DOHH2 (cell line): ENCODE measurements at regions not wholly inside any gene's neighbourhood (a gene's known extent, or its start where the extent isn't known, plus 50 kb on each side); places are given as distances from the start of the nearest gene placed in this dataset.

Source experiments
- H3F3A ChIP-seq: fragments of 200-600 bp; sonication (generic), shearing (Covaris generic); 2 replicates; pipeline ENCODE4 v1.6.0; 2016; ENCODE audit warnings: antibody characterized with exemption, mild to moderate bottlenecking; ENCODE audit not compliant: control insufficient read depth, insufficient read depth
- H3K27ac ChIP-seq: fragments of 200-600 bp; sonication (generic); 2 replicates; pipeline ENCODE4 v1.5.1; 2014; ENCODE audit warnings: low read depth, mild to moderate bottlenecking, low read length, moderate library complexity
- H3K27me3 ChIP-seq: fragments of 200-600 bp; sonication (generic); 2 replicates; pipeline ENCODE4 v1.6.1; 2014; ENCODE audit warnings: mild to moderate bottlenecking, low read length, mixed read lengths; ENCODE audit not compliant: control insufficient read depth
- H3K36me3 ChIP-seq: fragments of 200-600 bp; sonication (generic); 2 replicates; pipeline ENCODE4 v1.6.1; 2014; ENCODE audit warnings: mild to moderate bottlenecking, low read length, moderate library complexity, mixed read lengths; ENCODE audit not compliant: control insufficient read depth
- H3K4me1 ChIP-seq: fragments of 200-600 bp; sonication (generic); 2 replicates; pipeline ENCODE4 v1.6.1; 2014; ENCODE audit warnings: mild to moderate bottlenecking, low read length, mixed read lengths; ENCODE audit not compliant: control insufficient read depth
- H3K4me2 ChIP-seq: fragments of 200-600 bp; sonication (generic); 2 replicates; pipeline ENCODE4 v1.6.0; 2014; ENCODE audit warnings: mild to moderate bottlenecking, low read length, moderate library complexity
- H3K4me3 ChIP-seq: fragments of 200-600 bp; sonication (generic); 2 replicates; pipeline ENCODE4 v1.5.1; 2014; ENCODE audit warnings: mild to moderate bottlenecking, low read length, mixed read lengths
- H3K79me2 ChIP-seq: fragments of 200-600 bp; sonication (generic); 2 replicates; pipeline ENCODE4 v1.6.1; 2014; ENCODE audit warnings: mild to moderate bottlenecking, low read length, mixed read lengths; ENCODE audit not compliant: control insufficient read depth
- H3K9me2 ChIP-seq: fragments of 200-600 bp; sonication (generic); replicated peaks from 2 replicates; pipeline ENCODE4 v1.6.1; 2014; ENCODE audit warnings: mild to moderate bottlenecking, low read length, mixed read lengths; ENCODE audit not compliant: control insufficient read depth
- H3K9me3 ChIP-seq: fragments of 200-600 bp; sonication (generic); 2 replicates; pipeline ENCODE4 v1.6.1; 2014; ENCODE audit warnings: antibody characterized with exemption, low read length, mixed read lengths; ENCODE audit not compliant: control insufficient read depth, insufficient read depth
- H4K20me1 ChIP-seq: fragments of 200-600 bp; sonication (generic); 2 replicates; pipeline ENCODE4 v1.6.0; 2014; ENCODE audit warnings: low read depth, mild to moderate bottlenecking, antibody characterized with exemption, low read length, moderate library complexity; ENCODE audit not compliant: control insufficient read depth, insufficient read depth
- CTCF ChIP-seq: fragments of 200-600 bp; sonication (generic); IDR thresholded peaks from one replicate; pipeline ENCODE4 v1.5.1; 2014; ENCODE audit warnings: antibody characterized with exemption, mild to moderate bottlenecking, low read depth, low read length; ENCODE audit not compliant: poor library complexity, severe bottlenecking
- EZH2phosphoT487 ChIP-seq: fragments of 200-600 bp; sonication (generic); IDR thresholded peaks from 2 replicates; pipeline ENCODE4 v1.6.1; 2017; ENCODE audit warnings: borderline replicate concordance, mild to moderate bottlenecking, antibody characterized with exemption, low read length, moderate library complexity, mixed read lengths

DNA sequence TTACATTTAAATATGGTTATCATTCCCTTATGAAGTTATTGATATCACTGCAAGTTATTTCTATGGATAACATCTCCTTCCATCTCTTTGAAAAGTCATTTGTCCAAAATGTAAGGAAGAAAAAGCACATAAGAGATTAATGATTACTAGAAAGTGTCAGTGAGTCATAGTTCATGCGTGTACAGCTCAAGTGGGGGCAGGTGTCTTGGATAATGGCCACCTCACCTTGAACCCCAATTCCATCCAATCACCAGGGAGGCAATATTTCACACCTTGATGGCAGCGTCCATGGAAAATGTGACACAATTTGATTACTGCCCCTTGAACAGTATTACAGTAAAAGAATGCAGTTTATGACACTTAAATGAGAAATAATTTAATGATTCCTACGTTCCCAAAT, 358.3 kb upstream of the SOX9 start:
- no peaks in the 10 kb centered on the region for H3K9me2 ChIP-seq
- no peak overlapping the region for H3K4me2 ChIP-seq
- H3K4me3 ChIP-seq = no peak overlapping the region
- TF ChIP-seq EZH2phosphoT487 = no peak
- TF ChIP-seq CTCF = no peak
- H4K20me1 ChIP-seq = no peaks in the 10 kb centered on the region
- H3K27me3 ChIP-seq = no peaks in the 10 kb centered on the region
- H3K4me1 ChIP-seq = no peaks in the 10 kb centered on the region
- H3K36me3 ChIP-seq = no peaks in the 10 kb centered on the region
- no peaks in the 10 kb centered on the region for H3K9me3 ChIP-seq
- H3F3A ChIP-seq = no peaks in the 10 kb centered on the region
- H3K79me2 ChIP-seq = no peaks in the 10 kb centered on the region
- H3K27ac ChIP-seq = no peak overlapping the region

DNA sequence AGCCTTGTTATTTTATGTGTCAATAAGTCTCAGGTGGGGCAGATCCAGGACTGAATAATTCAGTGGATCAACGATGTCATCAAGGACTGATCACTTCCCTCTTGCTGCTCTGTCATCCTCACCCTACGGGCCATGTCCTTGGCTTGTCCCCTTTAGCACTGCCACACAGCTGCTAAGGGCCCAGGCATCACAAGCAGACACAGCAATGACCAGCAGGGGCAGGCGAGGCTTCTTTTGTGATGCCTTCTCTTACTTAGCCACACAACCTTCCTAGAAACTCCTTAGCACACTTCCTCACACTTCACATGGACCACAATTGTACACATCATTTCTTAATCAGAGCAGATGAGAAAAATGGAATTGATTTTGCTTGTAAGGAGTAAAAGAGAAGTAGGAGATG, 356.3 kb upstream of the SOX9 start:
- Histone ChIP-seq H4K20me1 (no peaks in the 10 kb centered on the region), H3K9me2 (no peaks in the 10 kb centered on the region), H3K9me3 (no peaks in the 10 kb centered on the region), H3K79me2 (no peaks in the 10 kb centered on the region), H3F3A (no peaks in the 10 kb centered on the region), H3K4me1 (no peaks in the 10 kb centered on the region), H3K4me2 (no peak overlapping the region), H3K4me3 (no peak overlapping the region), H3K27me3 (no peaks in the 10 kb centered on the region), H3K27ac (no peak overlapping the region), H3K36me3 (no peaks in the 10 kb centered on the region)
- TF ChIP-seq EZH2phosphoT487 (no peak), CTCF (peak; percentile 53)

DNA sequence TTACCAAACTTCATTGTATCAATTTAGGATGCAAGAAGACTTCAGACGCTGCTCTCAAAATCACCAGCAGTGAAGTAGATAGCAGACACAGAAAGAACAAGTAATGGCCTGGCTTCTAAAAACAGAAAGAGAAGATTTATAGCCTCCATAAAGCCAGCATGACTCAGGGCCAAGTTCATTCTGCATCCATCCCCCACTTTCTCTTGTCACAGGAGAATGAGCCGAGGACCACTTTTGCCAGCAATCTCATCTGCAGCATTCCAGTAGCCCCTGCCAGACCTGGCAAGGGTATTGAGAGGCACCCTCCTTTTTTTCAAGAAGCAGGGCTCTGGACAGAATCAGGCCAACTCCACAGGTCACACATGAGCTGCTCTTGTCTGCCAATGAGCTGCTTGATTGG, 355.4 kb upstream of the SOX9 start:
- no peaks in the 10 kb centered on the region for H3K36me3 ChIP-seq
- H3K4me3 ChIP-seq = no peak overlapping the region
- no peaks in the 10 kb centered on the region for H3K4me1 ChIP-seq
- H3K79me2 ChIP-seq = no peaks in the 10 kb centered on the region
- H3K4me2 ChIP-seq = no peak overlapping the region
- TF ChIP-seq EZH2phosphoT487 = no peak
- TF ChIP-seq CTCF = no peak
- H3K27me3 ChIP-seq = no peaks in the 10 kb centered on the region
- no peaks in the 10 kb centered on the region for H3K9me3 ChIP-seq
- no peaks in the 10 kb centered on the region for H3F3A ChIP-seq
- H3K9me2 ChIP-seq = no peaks in the 10 kb centered on the region
- H3K27ac ChIP-seq = no peak overlapping the region
- H4K20me1 ChIP-seq = no peaks in the 10 kb centered on the region

DNA sequence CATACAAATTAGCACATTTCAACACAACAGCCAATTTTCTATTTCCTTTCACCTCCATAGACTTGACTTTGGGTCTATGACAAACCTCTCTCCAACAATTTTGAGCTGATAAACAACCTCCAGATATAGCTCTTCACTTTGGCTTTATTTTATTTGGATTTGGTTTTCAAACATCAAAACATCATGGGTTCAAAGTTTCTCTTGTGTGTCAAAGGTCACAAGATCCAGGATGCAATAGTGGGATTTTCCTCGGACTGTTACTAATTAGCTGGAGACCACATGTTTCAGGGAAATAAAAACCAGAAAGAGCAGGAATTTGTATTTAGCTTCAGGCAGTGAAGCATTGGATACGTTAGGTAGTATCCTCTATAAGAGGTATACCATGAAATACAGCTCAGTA, 351.0 kb upstream of the SOX9 start:
- Histone ChIP-seq H3K9me2 (no peaks in the 10 kb centered on the region), H3K4me1 (no peaks in the 10 kb centered on the region)
- TF ChIP-seq CTCF = no peak
- TF ChIP-seq EZH2phosphoT487 = no peak

More for the DNA sequence above, 351.0 kb upstream of the SOX9 start:
- no peaks in the 10 kb centered on the region for H3K27me3 ChIP-seq
- no peaks in the 10 kb centered on the region for H3K36me3 ChIP-seq
- no peak overlapping the region for H3K27ac ChIP-seq
- no peaks in the 10 kb centered on the region for H3K9me3 ChIP-seq
- H3K4me3 ChIP-seq = no peak overlapping the region
- no peak overlapping the region for H3K4me2 ChIP-seq
- H3K79me2 ChIP-seq = no peaks in the 10 kb centered on the region
- no peaks in the 10 kb centered on the region for H3F3A ChIP-seq
- H4K20me1 ChIP-seq = no peaks in the 10 kb centered on the region
